Esophagus muscularis mucosa (tissue), 4 donors: ENCODE measurements at regions not wholly inside any gene's neighbourhood (a gene's known extent, or its start where the extent isn't known, plus 50 kb on each side); places are given as distances from the start of the nearest gene placed in this dataset.

Experiments used
- DNase-seq: peaks from one replicate; pipeline ENCODE4 v3.0.0-alpha.2; 2017; ENCODE audit errors: extremely low spot score
- H3K27ac ChIP-seq, 4 donors: fragments of 200-600 bp; sonication (generic); replicated peaks in 1 of 4; 1 replicate in 3 of 4; 2 replicates in 1 of 4; pipeline ENCODE4 v1.5.1; 2016 to 2019; ENCODE audit warnings: mild to moderate bottlenecking in 1 of 4
- H3K27me3 ChIP-seq, 4 donors: fragments of 200-600 bp; sonication (generic); one replicate each; pipeline versions ENCODE4 v1.5.1 to v1.6.0; 2016 to 2019
- H3K36me3 ChIP-seq, 4 donors: fragments of 200-600 bp; sonication (generic); one replicate each; pipeline ENCODE4 v1.5.1; 2016 to 2019
- H3K4me1 ChIP-seq, 4 donors: fragments of 200-600 bp; sonication (generic); one replicate each; pipeline ENCODE4 v1.5.1; 2016 to 2019
- H3K4me3 ChIP-seq, 4 donors: fragments of 200-600 bp; sonication (generic); 1 replicate in 2 of 4; 2 replicates in 2 of 4; pipeline ENCODE4 v1.5.1; 2016 to 2019; ENCODE audit warnings: mild to moderate bottlenecking in 4 of 4, moderate library complexity in 1 of 4
- H3K9me3 ChIP-seq, 4 donors: fragments of 200-600 bp; sonication (generic); 1 replicate in 3 of 4; 2 replicates in 1 of 4; pipeline ENCODE4 v1.5.1; 2016 to 2019
- CTCF ChIP-seq, 3 experiments: fragments of 200-600 bp in 2 of 3; fragments of 450-650 bp in 1 of 3; sonication (generic) in 2 of 3; IDR thresholded peaks; one replicate each; pipeline ENCODE4 v1.5.1; 2017 to 2019; ENCODE audit warnings: antibody characterized with exemption in 3 of 3, mild to moderate bottlenecking in 2 of 3, moderate library complexity in 1 of 3
- EP300 ChIP-seq: sonication (generic); formaldehyde crosslinking; IDR thresholded peaks from one replicate; pipeline ENCODE4 v1.6.1; 2017; ENCODE audit warnings: antibody characterized with exemption
- POLR2A ChIP-seq: fragments of 450-650 bp; IDR thresholded peaks from one replicate; pipeline ENCODE4 v1.6.1; 2017; ENCODE audit warnings: antibody characterized with exemption, moderate library complexity, mild to moderate bottlenecking, low read depth
- POLR2AphosphoS5 ChIP-seq, 2 donors: sonication (generic); formaldehyde crosslinking; IDR thresholded peaks; one replicate each; pipeline ENCODE4 v1.6.1; 2017; ENCODE audit warnings: antibody characterized with exemption in 2 of 2
- WGBS: methylation state at CpG from one replicate; pipeline ENCODE4 v1.1.5; 2018; 5-methylcytosine and 5-hydroxymethylcytosine counted together
- intact Hi-C: fragments of 100-400 bp; cut with DNase I; formaldehyde crosslinking; loops from one replicate; pipeline ENCODE4 v1.15.1; 2023

- Histone ChIP-seq H3K4me3 (no peak overlapping the region), H3K9me3 (no peaks in the 10 kb centered on the region), H3K27ac (no peak overlapping the region), H3K36me3 (no peaks in the 10 kb centered on the region), H3K27me3 (no peaks in the 10 kb centered on the region), H3K4me1 (no peaks in the 10 kb centered on the region)
- TF ChIP-seq EP300 (no peak), POLR2AphosphoS5 (IDR thresholded peaks at IDR 0.05) (no peak), POLR2A (no peak), CTCF (IDR thresholded peaks at IDR 0.05) (no peak)
- intact Hi-C loops: no loop called here
- no peak for DNase-seq
- 100% methylated on average over 1 of the region's 1 CpG for WGBS
Observed at GRCh38 chr6:43910149-43910637, 140.2 kb downstream of the VEGFA start.

DNA sequence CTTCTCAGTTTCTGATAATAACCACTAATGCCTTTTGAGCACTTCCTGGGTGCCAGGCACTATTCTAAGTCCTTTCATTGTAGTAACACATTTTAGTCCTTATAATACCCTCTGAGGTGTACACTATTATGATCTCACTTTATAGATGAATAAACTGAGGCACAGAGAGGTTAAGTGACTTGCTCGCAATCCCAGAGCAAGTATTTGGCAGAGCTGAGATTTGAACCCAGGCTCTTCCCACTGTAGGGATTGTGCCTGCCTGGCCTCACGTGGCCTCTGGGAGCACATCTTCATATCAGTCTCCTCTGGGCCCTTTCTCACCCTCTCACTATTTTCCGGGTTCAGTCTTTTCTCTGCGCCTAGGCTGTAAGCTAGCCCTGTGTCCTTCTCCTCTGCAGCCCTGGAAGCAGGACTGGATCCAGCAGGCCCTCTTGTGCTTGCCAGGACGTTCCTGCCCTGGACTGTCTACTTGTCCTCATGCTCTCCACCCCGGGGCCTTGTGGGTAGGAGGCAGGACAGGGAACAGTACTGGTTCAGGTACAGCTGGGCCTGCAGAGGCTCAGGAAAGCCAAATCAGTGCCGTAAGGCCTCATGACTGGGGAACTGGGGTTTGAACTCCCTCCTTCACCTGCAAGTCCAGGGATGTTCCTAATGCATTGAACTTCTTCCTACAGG, 139.6 kb downstream of the VEGFA start:
- H3K4me1 ChIP-seq: no peaks in the 10 kb centered on the region
- TF ChIP-seq CTCF (IDR thresholded peaks at IDR 0.05) (no peak), EP300 (no peak), POLR2A (no peak), POLR2AphosphoS5 (IDR thresholded peaks at IDR 0.05) (no peak)
- intact Hi-C loops: no loop called here
- 70% methylated on average over 7 of the region's 7 CpGs for WGBS
- H3K4me3 ChIP-seq: no peak overlapping the region
- no peaks in the 10 kb centered on the region for H3K36me3 ChIP-seq
- H3K27ac ChIP-seq: no peak overlapping the region
- no peak for DNase-seq
- H3K27me3 ChIP-seq: no peaks in the 10 kb centered on the region
- H3K9me3 ChIP-seq: no peaks in the 10 kb centered on the region

GRCh38 chr6:43907789-43908472, 137.9 kb downstream of the VEGFA start:
- 76% methylated on average over 4 of the region's 4 CpGs for WGBS
- intact Hi-C loops: no loop called here
- DNase-seq: no peak
- Histone ChIP-seq H3K36me3 (no peaks in the 10 kb centered on the region), H3K9me3 (no peaks in the 10 kb centered on the region), H3K4me1 (no peaks in the 10 kb centered on the region), H3K4me3 (no peak overlapping the region), H3K27me3 (no peaks in the 10 kb centered on the region), H3K27ac (no peak overlapping the region)
- TF ChIP-seq CTCF (IDR thresholded peaks at IDR 0.05): no peak
- no peak for TF ChIP-seq POLR2A
- no peak for TF ChIP-seq EP300
- no peak for TF ChIP-seq POLR2AphosphoS5 (IDR thresholded peaks at IDR 0.05)

DNA sequence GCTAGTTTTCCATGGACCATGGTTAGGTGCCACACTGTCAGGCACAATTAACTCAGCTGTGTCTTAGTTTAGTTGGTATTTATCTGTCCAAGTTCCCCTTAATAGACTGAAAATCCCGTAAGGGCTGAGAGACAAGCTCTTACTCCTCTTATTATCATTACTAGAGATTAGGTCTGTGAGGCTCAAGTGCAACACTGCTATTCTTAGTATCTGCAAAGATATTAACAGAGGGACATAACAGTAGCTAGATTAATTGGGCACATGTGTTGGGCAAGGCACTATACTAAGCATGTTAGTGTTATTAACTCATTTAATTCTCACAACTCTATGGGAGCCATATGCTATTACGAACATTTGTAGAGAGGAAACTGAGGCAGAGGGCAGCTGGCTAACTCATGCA, 137.3 kb downstream of the VEGFA start:
- Histone ChIP-seq H3K9me3 (no peaks in the 10 kb centered on the region), H3K27me3 (no peaks in the 10 kb centered on the region), H3K36me3 (no peaks in the 10 kb centered on the region), H3K4me3 (no peak overlapping the region), H3K4me1 (no peaks in the 10 kb centered on the region), H3K27ac (no peak overlapping the region)
- no peak for DNase-seq
- intact Hi-C loops: no loop called here
- 95% methylated on average over 2 of the region's 2 CpGs for WGBS
- TF ChIP-seq CTCF (IDR thresholded peaks at IDR 0.05) (no peak), POLR2AphosphoS5 (IDR thresholded peaks at IDR 0.05) (no peak), EP300 (no peak), POLR2A (no peak)
